Neural cell (in vitro differentiated cells): ENCODE measurements at regions not wholly inside any gene's neighbourhood (a gene's known extent, or its start where the extent isn't known, plus 50 kb on each side); places are given as distances from the start of the nearest gene placed in this dataset.
"Not testable (repeated sequence)": the region's sequence is repeated elsewhere in the genome, so short reads cannot be mapped to it uniquely, and the experiment has no call there.

Source experiments
- CTCF ChIP-seq: fragments of 450-650 bp; IDR thresholded peaks from 2 replicates; pipeline ENCODE4 v1.5.1; 2014; ENCODE audit warnings: antibody characterized with exemption, mild to moderate bottlenecking, moderate library complexity; ENCODE audit not compliant: poor library complexity, severe bottlenecking
- EP300 ChIP-seq: fragments of 450-650 bp; conservative IDR thresholded peaks from 2 replicates; pipeline ENCODE4 v1.6.1; 2014; ENCODE audit warnings: antibody characterized with exemption, mild to moderate bottlenecking, moderate library complexity; ENCODE audit not compliant: poor library complexity, severe bottlenecking
- EZH2 ChIP-seq: fragments of 200-600, 300-800 bp; shearing (Covaris generic), sonication (generic); IDR thresholded peaks from 2 replicates; pipeline ENCODE4 v1.6.1; 2014; ENCODE audit warnings: antibody characterized with exemption, low read length, borderline replicate concordance, mild to moderate bottlenecking; ENCODE audit not compliant: insufficient read depth, poor library complexity, severe bottlenecking
- MXI1 ChIP-seq: fragments of 450-650 bp; conservative IDR thresholded peaks from 2 replicates; pipeline ENCODE4 v1.6.1; 2014; ENCODE audit warnings: antibody characterized with exemption, mild to moderate bottlenecking; ENCODE audit not compliant: poor library complexity, severe bottlenecking
- POLR2AphosphoS5 ChIP-seq: IDR thresholded peaks from 2 replicates; pipeline ENCODE4 v1.6.1; 2012
- RAD21 ChIP-seq: fragments of 450-650 bp; conservative IDR thresholded peaks from 2 replicates; pipeline ENCODE4 v1.6.1; 2014; ENCODE audit warnings: antibody characterized with exemption, mild to moderate bottlenecking, moderate library complexity
- SMC3 ChIP-seq: fragments of 450-650 bp; conservative IDR thresholded peaks from 2 replicates; pipeline ENCODE4 v1.6.1; 2014; ENCODE audit warnings: antibody characterized with exemption, mild to moderate bottlenecking, moderate library complexity; ENCODE audit not compliant: poor library complexity
- TAF1 ChIP-seq: IDR thresholded peaks from 2 replicates; pipeline ENCODE4 v1.6.1; 2012; ENCODE audit warnings: low read depth
- TF ChIP-seq, protein P1 (sequence below): IDR thresholded peaks from 2 replicates; pipeline ENCODE4 v1.6.1; 2012; ENCODE audit warnings: borderline replicate concordance

DNA sequence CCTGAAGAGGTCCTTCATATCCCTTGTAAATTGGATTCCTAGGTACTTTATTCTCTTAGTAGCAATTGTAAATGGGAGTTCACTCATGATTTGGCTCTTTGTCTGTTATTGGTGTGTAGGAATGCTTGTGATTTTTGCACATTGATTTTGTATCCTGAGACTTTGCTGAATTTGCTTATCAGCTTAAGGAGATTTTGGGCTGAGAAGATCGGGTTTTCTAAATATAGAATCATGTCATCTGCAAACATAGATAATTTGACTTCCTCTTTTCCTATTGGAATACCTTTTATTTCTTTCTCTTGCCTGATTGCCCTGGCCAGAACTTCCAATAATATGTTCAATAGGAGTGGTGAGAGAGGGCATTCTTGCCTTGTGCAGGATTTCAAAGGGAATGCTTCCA lies 191.9 kb downstream of the PRELID2 start:
- TF ChIP-seq EZH2, SMC3, CTCF, MXI1, POLR2AphosphoS5, EP300, TAF1, RAD21: not testable (repeated sequence)
- TF ChIP-seq, protein P1, sequence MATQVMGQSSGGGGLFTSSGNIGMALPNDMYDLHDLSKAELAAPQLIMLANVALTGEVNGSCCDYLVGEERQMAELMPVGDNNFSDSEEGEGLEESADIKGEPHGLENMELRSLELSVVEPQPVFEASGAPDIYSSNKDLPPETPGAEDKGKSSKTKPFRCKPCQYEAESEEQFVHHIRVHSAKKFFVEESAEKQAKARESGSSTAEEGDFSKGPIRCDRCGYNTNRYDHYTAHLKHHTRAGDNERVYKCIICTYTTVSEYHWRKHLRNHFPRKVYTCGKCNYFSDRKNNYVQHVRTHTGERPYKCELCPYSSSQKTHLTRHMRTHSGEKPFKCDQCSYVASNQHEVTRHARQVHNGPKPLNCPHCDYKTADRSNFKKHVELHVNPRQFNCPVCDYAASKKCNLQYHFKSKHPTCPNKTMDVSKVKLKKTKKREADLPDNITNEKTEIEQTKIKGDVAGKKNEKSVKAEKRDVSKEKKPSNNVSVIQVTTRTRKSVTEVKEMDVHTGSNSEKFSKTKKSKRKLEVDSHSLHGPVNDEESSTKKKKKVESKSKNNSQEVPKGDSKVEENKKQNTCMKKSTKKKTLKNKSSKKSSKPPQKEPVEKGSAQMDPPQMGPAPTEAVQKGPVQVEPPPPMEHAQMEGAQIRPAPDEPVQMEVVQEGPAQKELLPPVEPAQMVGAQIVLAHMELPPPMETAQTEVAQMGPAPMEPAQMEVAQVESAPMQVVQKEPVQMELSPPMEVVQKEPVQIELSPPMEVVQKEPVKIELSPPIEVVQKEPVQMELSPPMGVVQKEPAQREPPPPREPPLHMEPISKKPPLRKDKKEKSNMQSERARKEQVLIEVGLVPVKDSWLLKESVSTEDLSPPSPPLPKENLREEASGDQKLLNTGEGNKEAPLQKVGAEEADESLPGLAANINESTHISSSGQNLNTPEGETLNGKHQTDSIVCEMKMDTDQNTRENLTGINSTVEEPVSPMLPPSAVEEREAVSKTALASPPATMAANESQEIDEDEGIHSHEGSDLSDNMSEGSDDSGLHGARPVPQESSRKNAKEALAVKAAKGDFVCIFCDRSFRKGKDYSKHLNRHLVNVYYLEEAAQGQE: not testable (repeated sequence)
